H1 (cell line): ENCODE measurements at regions not wholly inside any gene's neighbourhood (a gene's known extent, or its start where the extent isn't known, plus 50 kb on each side); places are given as distances from the start of the nearest gene placed in this dataset.

Experiments
- CTCF ChIA-PET: fragments of 300-600 bp; sonication (Branson Sonifier 250); formaldehyde crosslinking; loops from one replicate; lab custom pipeline; 2021; ENCODE audit not compliant: partially characterized antibody; lab: Charles Lee
- POLR2A ChIA-PET: fragments of 300-600 bp; sonication (Branson Sonifier 250); formaldehyde crosslinking; loops from one replicate; lab custom pipeline; 2021; ENCODE audit warnings: inconsistent platforms; ENCODE audit not compliant: partially characterized antibody; lab: Charles Lee
- DNase-seq, 2 experiments: peaks; one replicate each; pipeline versions ENCODE4 v3.0.0 to v3.0.0-alpha.2; 2010 to 2022; ENCODE audit warnings: low spot score in 2 of 2, low read depth in 1 of 2, mixed read lengths in 1 of 2
- FAIRE-seq: peaks from 2 replicates; lab custom pipeline; 2011; peaks lifted over from hg19 to GRCh38; lab: Jason Lieb, UNC
- H2AFZ ChIP-seq: 2 replicates; pipeline ENCODE4 v1.8.1; 2012; ENCODE audit warnings: low read length, inconsistent platforms
- H2AK5ac ChIP-seq: 2 replicates; pipeline ENCODE4 v1.6.1; 2013; ENCODE audit warnings: low read depth, low read length
- H2BK120ac ChIP-seq: replicated peaks from 2 replicates; pipeline ENCODE3; 2013; ENCODE audit warnings: low read depth, low read length, inconsistent platforms
- H2BK12ac ChIP-seq: 2 replicates; pipeline ENCODE4 v1.6.1; 2013; ENCODE audit warnings: low read depth, low read length
- H2BK15ac ChIP-seq: 2 replicates; pipeline ENCODE4 v1.6.1; 2013; ENCODE audit warnings: low read length
- H2BK20ac ChIP-seq: 2 replicates; pipeline ENCODE4 v1.6.1; 2013; ENCODE audit warnings: low read length
- H2BK5ac ChIP-seq: 2 replicates; pipeline ENCODE4 v1.6.1; 2013; ENCODE audit warnings: low read depth, low read length
- H3K14ac ChIP-seq: 2 replicates; pipeline ENCODE4 v1.6.1; 2013; ENCODE audit warnings: inconsistent platforms; ENCODE audit not compliant: insufficient read length
- H3K18ac ChIP-seq: 2 replicates; pipeline ENCODE4 v1.6.1; 2013; ENCODE audit warnings: low read length; ENCODE audit errors: extremely low read depth
- H3K23ac ChIP-seq: 2 replicates; pipeline ENCODE4 v1.6.1; 2013; ENCODE audit warnings: inconsistent platforms; ENCODE audit not compliant: insufficient read length
- H3K23me2 ChIP-seq: 2 replicates; pipeline ENCODE4 v1.6.1; 2013; ENCODE audit warnings: low read depth, low read length
- H3K27ac ChIP-seq: 2 replicates; pipeline ENCODE4 v1.6.1; 2011; ENCODE audit warnings: low read depth, low read length, inconsistent platforms
- H3K27me3 ChIP-seq, 4 experiments: replicated peaks in 1 of 4; 1 replicate in 1 of 4; 2 replicates in 3 of 4; pipeline versions ENCODE4 v1.6.1 to v1.8.1; 2011 to 2013; ENCODE audit warnings: low read length in 3 of 4, mild to moderate bottlenecking in 3 of 4, inconsistent platforms in 2 of 4, mixed read lengths in 2 of 4, moderate library complexity in 1 of 4; ENCODE audit not compliant: control insufficient read depth in 3 of 4, insufficient read depth in 3 of 4; ENCODE audit errors: extremely low read depth in 1 of 4
- H3K36me3 ChIP-seq, 4 experiments: 2 replicates each; pipeline versions ENCODE4 v1.6.1 to v1.8.1; 2011 to 2013; ENCODE audit warnings: mild to moderate bottlenecking in 4 of 4, low read length in 3 of 4, moderate library complexity in 2 of 4, control low read depth in 1 of 4, inconsistent platforms in 1 of 4; ENCODE audit not compliant: insufficient read depth in 4 of 4, control insufficient read depth in 2 of 4
- H3K4ac ChIP-seq: replicated peaks from 2 replicates; pipeline ENCODE3; 2013; ENCODE audit warnings: low read length, low read depth, mixed read lengths, inconsistent platforms; ENCODE audit not compliant: insufficient read length
- H3K4me1 ChIP-seq, 4 experiments: replicated peaks in 1 of 4; 1 replicate in 1 of 4; 2 replicates in 3 of 4; pipeline versions ENCODE4 v1.6.1 to v1.8.1; 2011 to 2013; ENCODE audit warnings: low read length in 3 of 4, inconsistent platforms in 2 of 4, mixed read lengths in 1 of 4; ENCODE audit not compliant: insufficient read depth in 4 of 4, control insufficient read depth in 3 of 4
- H3K4me2 ChIP-seq, 2 experiments: 2 replicates each; pipeline versions ENCODE4 v1.6.1 to v1.8.1; 2011 to 2013; ENCODE audit warnings: low read depth in 2 of 2, low read length in 2 of 2, control low read depth in 1 of 2, inconsistent platforms in 1 of 2, mild to moderate bottlenecking in 1 of 2; ENCODE audit not compliant: insufficient read depth in 1 of 2
- H3K4me3 ChIP-seq, 4 experiments: fragments of 200-600, 300-600 bp in 1 of 4; sonication (generic), shearing (Covaris generic), sonication (Bioruptor Twin) in 1 of 4; 2 replicates each; pipeline versions ENCODE4 v1.5.1 to v1.8.1; 2011 to 2016; ENCODE audit warnings: low read length in 4 of 4, low read depth in 3 of 4, control low read depth in 2 of 4, inconsistent platforms in 2 of 4, mild to moderate bottlenecking in 2 of 4, mixed read lengths in 1 of 4, moderate library complexity in 1 of 4; ENCODE audit not compliant: insufficient read depth in 2 of 4; ENCODE audit errors: extremely low read depth in 1 of 4
- H3K56ac ChIP-seq: replicated peaks from 2 replicates; pipeline ENCODE3; 2013; ENCODE audit warnings: low read depth, mild to moderate bottlenecking, mixed read lengths, low read length, inconsistent platforms; ENCODE audit not compliant: insufficient read length
- H3K79me1 ChIP-seq: 2 replicates; pipeline ENCODE4 v1.6.1; 2013; ENCODE audit warnings: low read depth, low read length, control low read depth
- H3K79me2 ChIP-seq, 2 experiments: 2 replicates each; pipeline versions ENCODE4 v1.6.1 to v1.8.1; 2012 to 2013; ENCODE audit warnings: low read length in 2 of 2, mild to moderate bottlenecking in 2 of 2, inconsistent platforms in 1 of 2; ENCODE audit not compliant: insufficient read depth in 2 of 2, control insufficient read depth in 1 of 2
- H3K9ac ChIP-seq, 4 experiments: replicated peaks in 1 of 4; 1 replicate in 1 of 4; 2 replicates in 3 of 4; pipeline versions ENCODE4 v1.6.1 to v1.8.1; 2011 to 2013; ENCODE audit warnings: low read depth in 3 of 4, low read length in 3 of 4, control low read depth in 2 of 4, mild to moderate bottlenecking in 2 of 4, moderate library complexity in 2 of 4, inconsistent platforms in 1 of 4; ENCODE audit errors: extremely low read depth in 1 of 4
- H3K9me3 ChIP-seq, 2 experiments: 2 replicates each; pipeline versions ENCODE4 v1.6.1 to v1.8.1; 2012 to 2013; ENCODE audit warnings: mild to moderate bottlenecking in 2 of 2, moderate library complexity in 2 of 2, control low read depth in 1 of 2, inconsistent platforms in 1 of 2, low read depth in 1 of 2, low read length in 1 of 2, mixed read lengths in 1 of 2; ENCODE audit not compliant: insufficient read depth in 2 of 2
- H4K20me1 ChIP-seq, 2 experiments: replicated peaks in 1 of 2; 2 replicates each; pipeline versions ENCODE3 to v1.8.1; 2011 to 2013; ENCODE audit warnings: inconsistent platforms in 2 of 2, low read length in 2 of 2, mild to moderate bottlenecking in 1 of 2; ENCODE audit not compliant: insufficient read depth in 2 of 2, control insufficient read depth in 1 of 2
- H4K5ac ChIP-seq: 2 replicates; pipeline ENCODE4 v1.6.1; 2013; ENCODE audit warnings: low read length, low read depth, mixed read lengths, inconsistent platforms; ENCODE audit not compliant: insufficient read length
- H4K8ac ChIP-seq: 2 replicates; pipeline ENCODE4 v1.8.0; 2013; ENCODE audit warnings: mild to moderate bottlenecking, moderate library complexity, low read length, inconsistent platforms; ENCODE audit not compliant: insufficient read depth; ENCODE audit errors: extremely low read depth
- H4K91ac ChIP-seq: replicated peaks from 2 replicates; pipeline ENCODE3; 2013; ENCODE audit warnings: low read length, mixed read lengths, inconsistent platforms; ENCODE audit not compliant: insufficient read length
- ATF3 ChIP-seq: IDR thresholded peaks from 2 replicates; pipeline ENCODE4 v1.6.1; 2011; ENCODE audit warnings: low read depth, mild to moderate bottlenecking, low read length; ENCODE audit not compliant: insufficient read depth
- BCL11A ChIP-seq, 2 experiments: IDR thresholded peaks; one replicate each; pipeline ENCODE4 v1.6.1; 2011; ENCODE audit warnings: low read depth in 2 of 2, low read length in 2 of 2, mild to moderate bottlenecking in 2 of 2
- POLR2AphosphoS5 ChIP-seq: IDR thresholded peaks from 2 replicates; pipeline ENCODE4 v1.6.1; 2011; ENCODE audit warnings: low read depth, low read length
- RNF2 ChIP-seq: fragments of 200-900, 300-1000 bp; sonication (generic); IDR thresholded peaks from 2 replicates; pipeline ENCODE4 v1.7.1; 2016; ENCODE audit warnings: borderline replicate concordance, low read depth, mild to moderate bottlenecking, antibody characterized with exemption, low read length; ENCODE audit not compliant: poor library complexity, severe bottlenecking; ENCODE audit errors: missing control alignments
- RXRA ChIP-seq: IDR thresholded peaks from 2 replicates; pipeline ENCODE4 v1.6.1; 2011; ENCODE audit warnings: low read depth, mild to moderate bottlenecking, low read length, moderate library complexity; ENCODE audit not compliant: insufficient read depth
- SP2 ChIP-seq: IDR thresholded peaks from 2 replicates; pipeline ENCODE4 v1.6.1; 2012; ENCODE audit warnings: mild to moderate bottlenecking, low read length, inconsistent platforms
- ZNF274 ChIP-seq: IDR thresholded peaks from 2 replicates; pipeline ENCODE4 v1.7.0; 2012; ENCODE audit warnings: low read length, borderline replicate concordance; ENCODE audit errors: extremely low read depth
- WGBS, 2 experiments: shearing (Covaris generic) in 1 of 2; methylation state at CpG; one replicate each; pipeline versions ENCODE4 v1.1.6 to v1.1.7; 2013 to 2015; ENCODE audit warnings: low lambda C conversion rate in 2 of 2, mixed read lengths in 2 of 2, inconsistent platforms in 1 of 2, low coverage in 1 of 2, missing lambda C conversion rate in 1 of 2; ENCODE audit not compliant: insufficient replicate concordance in 2 of 2, insufficient coverage in 1 of 2, insufficient read length in 1 of 2; ENCODE audit errors: extremely low coverage in 1 of 2, missing lambda C conversion rate in 1 of 2; 5-methylcytosine and 5-hydroxymethylcytosine counted together

- no peak for FAIRE-seq
- H3K23me2 ChIP-seq = no peaks in the 10 kb centered on the region
- H3K79me1 ChIP-seq = no peaks in the 10 kb centered on the region
- 90% methylated on average over 1 of the region's 1 CpG; no CpG with 5 or more reads in 1 of the 2 experiments for WGBS, 2 experiments
- no peaks in the 10 kb centered on the region for H3K4me1 ChIP-seq
- H3K4ac ChIP-seq = no peak overlapping the region
- no peak overlapping the region for H3K27ac ChIP-seq
- H4K8ac ChIP-seq = no peak overlapping the region
- H3K4me3 ChIP-seq = no peak overlapping the region
- H2BK12ac ChIP-seq = no peak overlapping the region
- no peaks in the 10 kb centered on the region for H3K9me3 ChIP-seq
- no peak overlapping the region for H3K23ac ChIP-seq
- no peak overlapping the region for H4K5ac ChIP-seq
- H2BK15ac ChIP-seq = no peak overlapping the region
- H4K91ac ChIP-seq = no peak overlapping the region
- ChIA-PET POLR2A (no interaction called here), CTCF (no interaction called here)
- no peak overlapping the region for H3K4me2 ChIP-seq
- no peak overlapping the region for H2BK20ac ChIP-seq
- H3K14ac ChIP-seq = no peak overlapping the region
- no peaks in the 10 kb centered on the region for H4K20me1 ChIP-seq
- H2BK5ac ChIP-seq = no peak overlapping the region
- DNase-seq = no peak
- no peak overlapping the region for H2BK120ac ChIP-seq
- TF ChIP-seq BCL11A (IDR thresholded peaks at IDR 0.05; ENCODE audit: low read depth in 2 of 2, low read length in 2 of 2) (no peak), POLR2AphosphoS5 (no peak), RNF2 (no peak), SP2 (no peak), ZNF274 (no peak), ATF3 (no peak), RXRA (no peak)
- no peak overlapping the region for H2AFZ ChIP-seq
- H2AK5ac ChIP-seq = no peak overlapping the region
- no peaks in the 10 kb centered on the region for H3K79me2 ChIP-seq
- H3K56ac ChIP-seq = no peak overlapping the region
- no peak overlapping the region for H3K9ac ChIP-seq
- H3K18ac ChIP-seq = no peak overlapping the region
- H3K36me3 ChIP-seq = no peaks in the 10 kb centered on the region
- H3K27me3 ChIP-seq = no peaks in the 10 kb centered on the region
Measured at GRCh38 chr18:43934322-43934721, 657.0 kb upstream of the SYT4 start.
